ENCODE measurements at regions not wholly inside any gene's neighbourhood (a gene's known extent, or its start where the extent isn't known, plus 50 kb on each side); places are given as distances from the start of the nearest gene placed in this dataset.

- intact Hi-C loops (cut with micrococcal nuclease): no loop called here
- H4K20me1 ChIP-seq (ENCODE audit: insufficient read depth, low read length): no peaks in the 10 kb centered on the region
- Mint-ChIP-seq H3K9me3 (no peaks in the 10 kb centered on the region), H3K4me3 (no peak overlapping the region), H3K4me1 (no peaks in the 10 kb centered on the region), H3K27me3 (ENCODE audit: low read depth in 3 of 3) (no peaks in the 10 kb centered on the region), H3K27ac (no peak overlapping the region), H3K36me3 (no peaks in the 10 kb centered on the region)
- H3K9me3 ChIP-seq (replicated peaks in 1 of 2; ENCODE audit: control insufficient read depth in 1 of 2, insufficient read depth in 1 of 2, low read length in 2 of 2): no peaks in the 10 kb centered on the region
- no peaks in the 10 kb centered on the region for H3K4me1 ChIP-seq (ENCODE audit: control insufficient read depth in 1 of 2, insufficient read depth in 2 of 2, low read length in 2 of 2)
- no peak overlapping the region for H3K9ac ChIP-seq (ENCODE audit: insufficient read depth, low read length, poor library complexity, severe bottlenecking)
- 69% methylated on average over 2 of the region's 3 CpGs for WGBS (ENCODE audit: insufficient coverage)
- H2AFZ ChIP-seq (ENCODE audit: insufficient read depth, low read depth, low read length, poor library complexity, severe bottlenecking): no peak overlapping the region
- H3K4me2 ChIP-seq (replicated peaks; ENCODE audit: extremely low read depth, low read length, poor library complexity, severe bottlenecking): no peak overlapping the region
- no peaks in the 10 kb centered on the region for H3K36me3 ChIP-seq (replicated peaks in 1 of 2; ENCODE audit: control insufficient read depth in 1 of 2, insufficient read depth in 2 of 2, low read length in 2 of 2)
- no peaks in the 10 kb centered on the region for H3K27me3 ChIP-seq (ENCODE audit: control insufficient read depth in 2 of 2, insufficient read depth in 2 of 2, low read length in 2 of 2)
- DNase-seq: no peak
- H3K79me2 ChIP-seq (ENCODE audit: insufficient read depth, low read length): no peaks in the 10 kb centered on the region
- no peak for TF ChIP-seq CTCF (IDR thresholded peaks at IDR 0.05)
- no peak overlapping the region for H3K4me3 ChIP-seq (replicated peaks in 1 of 3; ENCODE audit: low read depth in 2 of 3, low read length in 3 of 3)
- H3K27ac ChIP-seq (ENCODE audit: low read depth in 1 of 2, low read length in 2 of 2): no peak overlapping the region
Observed at GRCh38 chr20:12955611-12956010, 53.2 kb upstream of the SPTLC3 start.

- Histone ChIP-seq H3K79me2 (ENCODE audit: insufficient read depth, low read length) (no peaks in the 10 kb centered on the region), H4K20me1 (ENCODE audit: insufficient read depth, low read length) (no peaks in the 10 kb centered on the region), H2AFZ (ENCODE audit: insufficient read depth, low read depth, low read length, poor library complexity, severe bottlenecking) (no peak overlapping the region), H3K4me1 (ENCODE audit: control insufficient read depth in 1 of 2, insufficient read depth in 2 of 2, low read length in 2 of 2) (no peaks in the 10 kb centered on the region), H3K27ac (ENCODE audit: low read depth in 1 of 2, low read length in 2 of 2) (no peak overlapping the region), H3K27me3 (ENCODE audit: control insufficient read depth in 2 of 2, insufficient read depth in 2 of 2, low read length in 2 of 2) (no peaks in the 10 kb centered on the region), H3K4me2 (replicated peaks; ENCODE audit: extremely low read depth, low read length, poor library complexity, severe bottlenecking) (no peak overlapping the region), H3K9ac (ENCODE audit: insufficient read depth, low read length, poor library complexity, severe bottlenecking) (no peak overlapping the region), H3K9me3 (replicated peaks in 1 of 2; ENCODE audit: control insufficient read depth in 1 of 2, insufficient read depth in 1 of 2, low read length in 2 of 2) (no peaks in the 10 kb centered on the region), H3K4me3 (replicated peaks in 1 of 3; ENCODE audit: low read depth in 2 of 3, low read length in 3 of 3) (no peak overlapping the region), H3K36me3 (replicated peaks in 1 of 2; ENCODE audit: control insufficient read depth in 1 of 2, insufficient read depth in 2 of 2, low read length in 2 of 2) (no peaks in the 10 kb centered on the region)
- H3K27me3 Mint-ChIP-seq (ENCODE audit: low read depth in 3 of 3): no peaks in the 10 kb centered on the region
- no peak for TF ChIP-seq CTCF (IDR thresholded peaks at IDR 0.05)
- no peak for DNase-seq
- no peaks in the 10 kb centered on the region for H3K4me1 Mint-ChIP-seq
- no peak overlapping the region for H3K4me3 Mint-ChIP-seq
- H3K9me3 Mint-ChIP-seq: no peaks in the 10 kb centered on the region
- H3K27ac Mint-ChIP-seq: peak overlapping the region in 1 of 7 donors; percentile 72
- H3K36me3 Mint-ChIP-seq: no peaks in the 10 kb centered on the region
- intact Hi-C loops (cut with micrococcal nuclease): no loop called here
Observed at GRCh38 chr20:12956303-12956702, 52.5 kb upstream of the SPTLC3 start.

All from CD14-positive monocyte (primary cell).